ENCODE measurements at regions not wholly inside any gene's neighbourhood (a gene's known extent, or its start where the extent isn't known, plus 50 kb on each side); places are given as distances from the start of the nearest gene placed in this dataset.

DNA sequence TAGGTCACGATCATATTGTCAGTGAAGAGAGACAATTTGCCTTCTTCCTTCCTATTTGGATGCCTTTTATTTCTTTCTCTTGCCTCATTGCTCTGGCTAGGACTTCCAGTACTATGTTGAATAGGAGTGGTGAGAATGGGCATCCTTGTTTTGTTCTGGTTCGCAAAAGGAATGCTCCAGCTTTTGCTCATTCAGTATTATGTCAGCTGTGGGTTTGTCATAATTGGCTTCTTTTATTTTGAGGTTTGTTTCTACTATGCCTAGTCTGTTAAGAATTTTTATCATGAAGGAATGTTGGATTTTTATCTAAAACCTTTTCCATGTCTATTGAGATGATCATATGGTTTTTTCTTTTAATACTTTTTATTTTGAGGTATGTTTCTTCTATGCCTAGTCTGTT lies 152.3 kb upstream of the MAD2L1 start:
- TF ChIP-seq, protein P1, sequence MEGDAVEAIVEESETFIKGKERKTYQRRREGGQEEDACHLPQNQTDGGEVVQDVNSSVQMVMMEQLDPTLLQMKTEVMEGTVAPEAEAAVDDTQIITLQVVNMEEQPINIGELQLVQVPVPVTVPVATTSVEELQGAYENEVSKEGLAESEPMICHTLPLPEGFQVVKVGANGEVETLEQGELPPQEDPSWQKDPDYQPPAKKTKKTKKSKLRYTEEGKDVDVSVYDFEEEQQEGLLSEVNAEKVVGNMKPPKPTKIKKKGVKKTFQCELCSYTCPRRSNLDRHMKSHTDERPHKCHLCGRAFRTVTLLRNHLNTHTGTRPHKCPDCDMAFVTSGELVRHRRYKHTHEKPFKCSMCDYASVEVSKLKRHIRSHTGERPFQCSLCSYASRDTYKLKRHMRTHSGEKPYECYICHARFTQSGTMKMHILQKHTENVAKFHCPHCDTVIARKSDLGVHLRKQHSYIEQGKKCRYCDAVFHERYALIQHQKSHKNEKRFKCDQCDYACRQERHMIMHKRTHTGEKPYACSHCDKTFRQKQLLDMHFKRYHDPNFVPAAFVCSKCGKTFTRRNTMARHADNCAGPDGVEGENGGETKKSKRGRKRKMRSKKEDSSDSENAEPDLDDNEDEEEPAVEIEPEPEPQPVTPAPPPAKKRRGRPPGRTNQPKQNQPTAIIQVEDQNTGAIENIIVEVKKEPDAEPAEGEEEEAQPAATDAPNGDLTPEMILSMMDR (IDR thresholded peaks at IDR 0.05) = no peak
- H3K36me3 Mint-ChIP-seq (ENCODE audit: low read depth) = no peaks in the 10 kb centered on the region
- Histone ChIP-seq H3K27me3 (ENCODE audit: control insufficient read depth in 1 of 2, insufficient read depth in 2 of 2, low read length in 2 of 2) (no peaks in the 10 kb centered on the region), H3K9me3 (ENCODE audit: control insufficient read depth in 1 of 2, insufficient read depth in 1 of 2, low read length in 2 of 2) (peaks cover 0 to 7% of the 10 kb centered on the region in 2 experiments), H3K36me3 (ENCODE audit: insufficient read depth, low read length) (no peaks in the 10 kb centered on the region), H3K4me3 (ENCODE audit: low read length) (no peak overlapping the region), H3K4me1 (ENCODE audit: insufficient read depth, low read length) (no peaks in the 10 kb centered on the region), H3K27ac (ENCODE audit: low read depth in 1 of 2, low read length in 2 of 2) (no peak overlapping the region)
- no peak overlapping the region for H3K4me3 Mint-ChIP-seq
- ChIA-PET CTCF (no interaction called here), POLR2A (no interaction called here)
- intact Hi-C loops (cut with DNase I, micrococcal nuclease) = no loop called here
- peaks cover 16% of the 10 kb centered on the region for H3K27me3 Mint-ChIP-seq
- ATAC-seq (ENCODE audit: poor library complexity) = no peak
- no peak overlapping the region for H3K27ac Mint-ChIP-seq
- no peaks in the 10 kb centered on the region for H3K4me1 Mint-ChIP-seq (ENCODE audit: low read depth)
- H3K9me3 Mint-ChIP-seq = peaks cover 6% of the 10 kb centered on the region
- no peak for DNase-seq

DNA sequence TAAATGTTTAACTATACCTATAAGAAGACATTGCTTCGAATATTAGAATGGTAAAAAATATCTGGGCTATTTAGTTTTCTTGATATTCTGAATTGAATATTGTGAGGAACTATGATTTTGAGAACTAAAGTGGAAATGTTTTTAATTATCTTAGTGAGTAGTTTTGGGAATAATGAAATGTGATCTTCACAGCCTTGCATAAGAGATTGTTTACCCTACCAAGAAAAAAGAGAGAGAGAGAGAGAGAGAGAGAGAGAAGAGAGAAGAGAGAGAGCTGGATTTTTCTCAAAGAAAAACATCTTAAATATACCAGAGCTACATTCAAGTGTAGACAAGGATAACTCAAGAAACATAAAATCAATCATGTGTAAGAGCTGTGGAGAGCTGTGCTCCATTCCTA lies 148.7 kb upstream of the MAD2L1 start:
- DNase-seq (no peak), ATAC-seq (ENCODE audit: poor library complexity) (no peak)
- peaks cover 25% of the 10 kb centered on the region for H3K27me3 Mint-ChIP-seq
- H3K9me3 Mint-ChIP-seq = peaks cover 6% of the 10 kb centered on the region
- H3K4me3 Mint-ChIP-seq = no peak overlapping the region
- POLR2A ChIA-PET = no interaction called here
- H3K36me3 ChIP-seq (ENCODE audit: insufficient read depth, low read length) = no peaks in the 10 kb centered on the region
- intact Hi-C loops (cut with DNase I, micrococcal nuclease) = no loop called here
- CTCF ChIA-PET = no interaction called here
- no peaks in the 10 kb centered on the region for H3K27me3 ChIP-seq (ENCODE audit: control insufficient read depth in 1 of 2, insufficient read depth in 2 of 2, low read length in 2 of 2)
- no peak overlapping the region for H3K4me3 ChIP-seq (ENCODE audit: low read length)
- H3K4me1 ChIP-seq (ENCODE audit: insufficient read depth, low read length) = no peaks in the 10 kb centered on the region
- no peak overlapping the region for H3K27ac Mint-ChIP-seq
- no peak overlapping the region for H3K27ac ChIP-seq (ENCODE audit: low read depth in 1 of 2, low read length in 2 of 2)
- H3K36me3 Mint-ChIP-seq (ENCODE audit: low read depth) = no peaks in the 10 kb centered on the region
- TF ChIP-seq, protein P1 (IDR thresholded peaks at IDR 0.05) = no peak
- no peaks in the 10 kb centered on the region for H3K4me1 Mint-ChIP-seq (ENCODE audit: low read depth)
- peaks cover 0 to 7% of the 10 kb centered on the region in 2 experiments for H3K9me3 ChIP-seq (ENCODE audit: control insufficient read depth in 1 of 2, insufficient read depth in 1 of 2, low read length in 2 of 2)

- ChIA-PET POLR2A (no interaction called here), CTCF (no interaction called here)
- Histone ChIP-seq H3K4me3 (ENCODE audit: low read length) (no peak overlapping the region), H3K27ac (ENCODE audit: low read depth in 1 of 2, low read length in 2 of 2) (no peak overlapping the region), H3K27me3 (ENCODE audit: control insufficient read depth in 1 of 2, insufficient read depth in 2 of 2, low read length in 2 of 2) (no peaks in the 10 kb centered on the region), H3K9me3 (ENCODE audit: control insufficient read depth in 1 of 2, insufficient read depth in 1 of 2, low read length in 2 of 2) (no peaks in the 10 kb centered on the region), H3K4me1 (ENCODE audit: insufficient read depth, low read length) (no peaks in the 10 kb centered on the region), H3K36me3 (ENCODE audit: insufficient read depth, low read length) (no peaks in the 10 kb centered on the region)
- intact Hi-C loops (cut with DNase I, micrococcal nuclease) = no loop called here
- H3K9me3 Mint-ChIP-seq = no peaks in the 10 kb centered on the region
- H3K4me3 Mint-ChIP-seq = no peak overlapping the region
- no peaks in the 10 kb centered on the region for H3K4me1 Mint-ChIP-seq (ENCODE audit: low read depth)
- no peak for DNase-seq
- peaks cover 25% of the 10 kb centered on the region for H3K27me3 Mint-ChIP-seq
- no peak for ATAC-seq (ENCODE audit: poor library complexity)
- no peak overlapping the region for H3K27ac Mint-ChIP-seq
- H3K36me3 Mint-ChIP-seq (ENCODE audit: low read depth) = no peaks in the 10 kb centered on the region
- TF ChIP-seq, protein P1 (IDR thresholded peaks at IDR 0.05) = no peak
Observed at GRCh38 chr4:120211408-120212015, 144.9 kb upstream of the MAD2L1 start.
